HepG2 (cell line): ENCODE measurements at regions not wholly inside any gene's neighbourhood (a gene's known extent, or its start where the extent isn't known, plus 50 kb on each side); places are given as distances from the start of the nearest gene placed in this dataset.

Experiments used
- ATAC-seq: fragments of 200-7000 bp; cut with Tn5 transposase; 3 replicates; pipeline ENCODE4 v1.9.1; 2020; ENCODE audit warnings: mild to moderate bottlenecking, moderate library complexity
- BruUV-seq: library from RNA; stranded (reverse); fragments of 400-500 nt; replicated peaks from 2 replicates; lab custom pipeline; 2021; lab: Mats Ljungman, UMichigan
- CTCF ChIA-PET: fragments of 300-600 bp; formaldehyde crosslinking; extraction: SDS; loops from one replicate; lab custom pipeline; 2021; ENCODE audit warnings: low total read pairs, inconsistent platforms, low intra/inter-chr PET ratio; lab: Yijun Ruan, JAX
- POLR2A ChIA-PET: fragments of 350-600 bp; sonication (Branson Sonifier 250); formaldehyde crosslinking; loops from one replicate; lab custom pipeline; 2020; ENCODE audit warnings: antibody characterized with exemption, inconsistent platforms; lab: Yijun Ruan, JAX
- DNase-seq: peaks from one replicate; pipeline ENCODE4 v3.0.0-alpha.2; 2015; ENCODE audit warnings: low spot score
- FAIRE-seq: peaks from 3 replicates; lab custom pipeline; 2011; peaks lifted over from hg19 to GRCh38; lab: Jason Lieb, UNC
- H2AFZ ChIP-seq: one replicate; pipeline ENCODE4 v1.6.1; 2011; ENCODE audit warnings: low read length, inconsistent platforms
- H3K27ac ChIP-seq: fragments of 300-600 bp; 3 replicates; pipeline ENCODE4 v1.8.0; 2011; ENCODE audit warnings: mixed run types, mild to moderate bottlenecking, mixed read lengths, low read length, inconsistent platforms; ENCODE audit not compliant: insufficient read depth; ENCODE audit errors: extremely low read length
- H3K27me3 ChIP-seq, 2 experiments: fragments of 200-600 bp in 1 of 2; 2 replicates in 1 of 2; 3 replicates in 1 of 2; pipeline versions ENCODE4 v1.6.0 to v1.8.0; 2011; ENCODE audit warnings: low read length in 2 of 2, mild to moderate bottlenecking in 2 of 2, moderate library complexity in 2 of 2, inconsistent platforms in 1 of 2; ENCODE audit not compliant: insufficient read depth in 2 of 2, control insufficient read depth in 1 of 2
- H3K36me3 ChIP-seq, 2 experiments: fragments of 200-600 bp in 1 of 2; replicated peaks in 1 of 2; 2 replicates in 1 of 2; 3 replicates in 1 of 2; pipeline versions ENCODE4 v1.5.1 to v1.8.0; 2011; ENCODE audit warnings: low read length in 2 of 2, inconsistent platforms in 1 of 2; ENCODE audit not compliant: insufficient read depth in 2 of 2, control insufficient read depth in 1 of 2
- H3K4me1 ChIP-seq: 2 replicates; pipeline ENCODE4 v1.5.1; 2012; ENCODE audit warnings: low read length, inconsistent platforms; ENCODE audit not compliant: insufficient read depth
- H3K4me2 ChIP-seq: 2 replicates; pipeline ENCODE4 v1.6.0; 2011; ENCODE audit warnings: low read depth, low read length, inconsistent platforms
- H3K4me3 ChIP-seq, 3 experiments: fragments of 200-600 bp in 1 of 3; sonication (generic), shearing (Covaris generic) in 1 of 3; replicated peaks in 1 of 3; 2 replicates each; pipeline ENCODE4 v1.5.1; 2011 to 2016; ENCODE audit warnings: low read length in 3 of 3, inconsistent platforms in 2 of 3, low read depth in 2 of 3, mild to moderate bottlenecking in 2 of 3, control low read depth in 1 of 3, mixed read lengths in 1 of 3; ENCODE audit not compliant: insufficient read depth in 1 of 3
- H3K79me2 ChIP-seq: one replicate; pipeline ENCODE4 v1.6.1; 2011; ENCODE audit warnings: low read length, inconsistent platforms; ENCODE audit not compliant: insufficient read depth
- H3K9ac ChIP-seq: 2 replicates; pipeline ENCODE4 v1.6.0; 2011; ENCODE audit warnings: mild to moderate bottlenecking, low read depth, low read length, inconsistent platforms; ENCODE audit not compliant: insufficient read depth
- H3K9me3 ChIP-seq: 2 replicates; pipeline ENCODE4 v1.5.1; 2012; ENCODE audit warnings: mild to moderate bottlenecking, low read length
- H4K20me1 ChIP-seq: 2 replicates; pipeline ENCODE4 v1.6.0; 2011; ENCODE audit warnings: inconsistent platforms, mild to moderate bottlenecking, low read length, moderate library complexity; ENCODE audit not compliant: insufficient read depth
- ATM ChIP-seq: fragments of 450-650 bp; IDR thresholded peaks from 2 replicates; pipeline ENCODE4 v1.7.1; 2017; ENCODE audit warnings: mild to moderate bottlenecking, borderline replicate concordance
- CEBPG ChIP-seq: IDR thresholded peaks from 2 replicates; pipeline ENCODE4 v1.6.1; 2016
- MAFF ChIP-seq: IDR thresholded peaks from 2 replicates; pipeline ENCODE4 v1.6.1; 2011; ENCODE audit warnings: low read depth, low read length, improper control_type of control experiment
- MAFK ChIP-seq, 2 experiments: IDR thresholded peaks in 1 of 2; conservative IDR thresholded peaks in 1 of 2; 2 replicates each; pipeline ENCODE4 v1.6.1; 2011; ENCODE audit warnings: improper control_type of control experiment in 2 of 2, low read length in 2 of 2
- MYPOP ChIP-seq: sonication (generic); formaldehyde crosslinking; IDR thresholded peaks from 2 replicates; pipeline ENCODE4 v1.8.1; 2023; ENCODE audit warnings: mild to moderate bottlenecking, moderate library complexity, missing genetic modification reagents
- ZBTB44 ChIP-seq: sonication (generic); formaldehyde crosslinking; IDR thresholded peaks from 2 replicates; pipeline ENCODE4 v1.4.0; 2020; ENCODE audit warnings: missing genetic modification reagents
- ZNF235 ChIP-seq: sonication (generic); formaldehyde crosslinking; IDR thresholded peaks from 2 replicates; pipeline ENCODE4 v1.8.1; 2023; ENCODE audit warnings: mild to moderate bottlenecking, missing genetic modification reagents, borderline replicate concordance
- ZNF253 ChIP-seq: sonication (generic); formaldehyde crosslinking; IDR thresholded peaks from 2 replicates; pipeline ENCODE4 v1.8.0; 2022; ENCODE audit warnings: mild to moderate bottlenecking, missing genetic modification reagents, borderline replicate concordance
- ZNF3 ChIP-seq: IDR thresholded peaks from 2 replicates; pipeline ENCODE4 v1.7.0; 2017; ENCODE audit warnings: inconsistent platforms
- WGBS: methylation state at CpG from one replicate; pipeline ENCODE4 v1.1.6; 2017; ENCODE audit warnings: low lambda C conversion rate; 5-methylcytosine and 5-hydroxymethylcytosine counted together
- in situ Hi-C: cut with HindIII; loops from 2 replicates; pipeline ENCODE4 v1.10.0; 2017; ENCODE audit warnings: low pct_unique_long_range_greater_than_20kb; ENCODE audit not compliant: extremely low pct_ligation_motif_present
- intact Hi-C: fragments of 100-400 bp; cut with micrococcal nuclease; formaldehyde crosslinking; loops from one replicate; pipeline ENCODE4 v1.10.0; 2022; ENCODE audit not compliant: unreplicated experiment
- TF ChIP-seq, protein P1 (sequence below): IDR thresholded peaks from 2 replicates; pipeline ENCODE4 v1.6.1; 2016; ENCODE audit warnings: low read depth, borderline replicate concordance
- TF ChIP-seq, protein P2 (sequence below): IDR thresholded peaks from 2 replicates; pipeline ENCODE4 v1.6.1; 2012; ENCODE audit warnings: low read depth, low read length, improper control_type of control experiment
- TF ChIP-seq, protein P3 (sequence below): sonication (generic); formaldehyde crosslinking; IDR thresholded peaks from 2 replicates; pipeline ENCODE4 v1.4.0; 2020; ENCODE audit warnings: mild to moderate bottlenecking, low read depth, missing genetic modification reagents

DNA sequence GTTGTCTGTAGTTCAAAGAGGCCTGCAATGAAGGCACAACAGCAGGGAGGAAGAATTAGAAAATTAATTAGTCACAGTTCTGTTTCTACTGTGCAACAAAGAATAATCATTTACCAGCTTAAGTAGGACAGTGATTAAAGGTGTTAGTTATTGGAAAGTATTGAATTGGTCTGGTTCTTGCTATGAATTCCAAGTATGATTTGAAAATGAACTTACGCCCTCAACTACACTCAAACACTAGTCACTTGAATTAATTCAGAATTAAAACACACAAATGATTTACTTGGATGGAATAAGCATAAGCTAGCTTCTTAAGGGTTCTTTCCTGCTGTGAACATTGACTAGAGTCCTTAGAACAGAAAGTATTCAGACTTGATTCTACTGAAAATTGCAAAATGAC is 69.9 kb upstream of the EXOC1L start:
- Histone ChIP-seq H3K4me3 (no peak overlapping the region), H3K4me2 (no peak overlapping the region), H4K20me1 (no peaks in the 10 kb centered on the region), H3K9ac (no peak overlapping the region), H3K36me3 (no peaks in the 10 kb centered on the region), H3K4me1 (no peaks in the 10 kb centered on the region), H2AFZ (no peak overlapping the region), H3K27ac (no peak overlapping the region), H3K9me3 (no peaks in the 10 kb centered on the region), H3K27me3 (no peaks in the 10 kb centered on the region; a peak in 2 of 5 replicates), H3K79me2 (no peaks in the 10 kb centered on the region)
- no peak for FAIRE-seq
- WGBS, result 48% methylated on average over 1 of the region's 1 CpG
- CTCF ChIA-PET, result no interaction called here
- DNase-seq, result no peak
- in situ Hi-C loops, result loop anchor here (25.0 kb wide), 1 partner anchor 287 kb away; no protein-coding TSS in a partner anchor
- intact Hi-C loops, result no loop called here
- POLR2A ChIA-PET, result no interaction called here
- no TSS peak for BruUV-seq
- ATAC-seq, result no peak
- TF ChIP-seq CEBPG (CRISPR knock-in tag) (no peak), ATM (no peak), ZNF253 (no peak)

DNA sequence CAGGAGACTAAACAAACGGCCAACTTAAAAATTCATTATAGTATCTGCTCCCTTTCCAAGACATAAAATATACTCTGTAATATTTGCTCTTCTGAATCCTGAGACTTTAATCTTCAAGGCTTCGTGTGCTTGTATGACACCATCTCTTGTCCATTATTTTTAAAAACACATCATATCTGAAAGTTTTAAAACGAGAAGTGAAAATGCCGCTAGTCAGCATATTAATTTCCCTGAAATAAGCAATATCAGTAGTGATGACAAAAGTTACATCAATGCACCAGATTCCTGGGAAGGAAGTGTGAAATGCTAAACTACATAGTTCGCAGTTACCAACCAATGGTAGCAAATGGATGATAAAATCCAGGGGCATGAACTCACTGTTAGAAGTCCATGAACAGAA is 66.8 kb upstream of the EXOC1L start:
- Histone ChIP-seq H3K27me3 (no peaks in the 10 kb centered on the region; a peak in 1 of 5 replicates), H3K4me2 (no peak overlapping the region), H4K20me1 (no peaks in the 10 kb centered on the region), H3K4me1 (no peaks in the 10 kb centered on the region; the same call in 1 of the 2 replicates), H3K27ac (no peak overlapping the region), H3K9me3 (no peaks in the 10 kb centered on the region), H3K4me3 (no peak overlapping the region), H3K79me2 (no peaks in the 10 kb centered on the region), H3K36me3 (no peaks in the 10 kb centered on the region), H3K9ac (no peak overlapping the region), H2AFZ (no peak overlapping the region)
- ChIA-PET POLR2A (no interaction called here), CTCF (no interaction called here)
- BruUV-seq, result no TSS peak
- no peak for DNase-seq
- in situ Hi-C loops (no loop called here), intact Hi-C loops (no loop called here)
- ATAC-seq, result no peak
- 15% methylated on average over 5 of the region's 5 CpGs for WGBS
- no peak for FAIRE-seq
- TF ChIP-seq ZBTB44 (CRISPR knock-in tag) (no peak), ZNF235 (CRISPR knock-in tag) (no peak), ZNF3 (CRISPR knock-in tag) (no peak), MAFK (conservative IDR thresholded peaks at IDR 0.05 in 1 of 2, IDR thresholded peaks at IDR 0.05 in 1 of 2; ENCODE audit: low read length in 2 of 2) (peak; percentile 64 to 79; a peak in 3 of 4 replicates), MAFF (peak; percentile 79), MYPOP (CRISPR knock-in tag) (no peak)
- TF ChIP-seq, protein P1, sequence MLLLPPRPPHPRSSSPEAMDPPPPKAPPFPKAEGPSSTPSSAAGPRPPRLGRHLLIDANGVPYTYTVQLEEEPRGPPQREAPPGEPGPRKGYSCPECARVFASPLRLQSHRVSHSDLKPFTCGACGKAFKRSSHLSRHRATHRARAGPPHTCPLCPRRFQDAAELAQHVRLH, result no peak
- TF ChIP-seq, protein P2, sequence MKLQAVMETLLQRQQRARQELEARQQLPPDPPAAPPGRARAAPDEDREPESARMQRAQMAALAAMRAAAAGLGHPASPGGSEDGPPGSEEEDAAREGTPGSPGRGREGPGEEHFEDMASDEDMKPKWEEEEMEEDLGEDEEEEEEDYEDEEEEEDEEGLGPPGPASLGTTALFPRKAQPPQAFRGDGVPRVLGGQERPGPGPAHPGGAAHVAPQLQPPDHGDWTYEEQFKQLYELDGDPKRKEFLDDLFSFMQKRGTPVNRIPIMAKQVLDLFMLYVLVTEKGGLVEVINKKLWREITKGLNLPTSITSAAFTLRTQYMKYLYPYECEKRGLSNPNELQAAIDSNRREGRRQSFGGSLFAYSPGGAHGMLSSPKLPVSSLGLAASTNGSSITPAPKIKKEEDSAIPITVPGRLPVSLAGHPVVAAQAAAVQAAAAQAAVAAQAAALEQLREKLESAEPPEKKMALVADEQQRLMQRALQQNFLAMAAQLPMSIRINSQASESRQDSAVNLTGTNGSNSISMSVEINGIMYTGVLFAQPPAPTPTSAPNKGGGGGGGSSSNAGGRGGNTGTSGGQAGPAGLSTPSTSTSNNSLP, result no peak
- TF ChIP-seq, protein P3, sequence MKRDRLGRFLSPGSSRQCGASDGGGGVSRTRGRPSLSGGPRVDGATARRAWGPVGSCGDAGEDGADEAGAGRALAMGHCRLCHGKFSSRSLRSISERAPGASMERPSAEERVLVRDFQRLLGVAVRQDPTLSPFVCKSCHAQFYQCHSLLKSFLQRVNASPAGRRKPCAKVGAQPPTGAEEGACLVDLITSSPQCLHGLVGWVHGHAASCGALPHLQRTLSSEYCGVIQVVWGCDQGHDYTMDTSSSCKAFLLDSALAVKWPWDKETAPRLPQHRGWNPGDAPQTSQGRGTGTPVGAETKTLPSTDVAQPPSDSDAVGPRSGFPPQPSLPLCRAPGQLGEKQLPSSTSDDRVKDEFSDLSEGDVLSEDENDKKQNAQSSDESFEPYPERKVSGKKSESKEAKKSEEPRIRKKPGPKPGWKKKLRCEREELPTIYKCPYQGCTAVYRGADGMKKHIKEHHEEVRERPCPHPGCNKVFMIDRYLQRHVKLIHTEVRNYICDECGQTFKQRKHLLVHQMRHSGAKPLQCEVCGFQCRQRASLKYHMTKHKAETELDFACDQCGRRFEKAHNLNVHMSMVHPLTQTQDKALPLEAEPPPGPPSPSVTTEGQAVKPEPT, result no peak
